ENCODE measurements at regions not wholly inside any gene's neighbourhood (a gene's known extent, or its start where the extent isn't known, plus 50 kb on each side); places are given as distances from the start of the nearest gene placed in this dataset.
"Not testable (repeated sequence)": the region's sequence is repeated elsewhere in the genome, so short reads cannot be mapped to it uniquely, and the experiment has no call there.

- DNase-seq (ENCODE audit: unreplicated experiment): no peak
- intact Hi-C loops (cut with micrococcal nuclease): no loop called here
- Mint-ChIP-seq H3K27me3 (ENCODE audit: insufficient read depth, unreplicated experiment) (peaks cover 23% of the 10 kb centered on the region), H3K27ac (ENCODE audit: low read depth, unreplicated experiment) (no peak overlapping the region), H3K4me1 (ENCODE audit: insufficient read depth, unreplicated experiment) (no peaks in the 10 kb centered on the region), H3K4me3 (ENCODE audit: unreplicated experiment) (no peak overlapping the region), H3K9me3 (ENCODE audit: unreplicated experiment) (no peaks in the 10 kb centered on the region), H3K36me3 (ENCODE audit: insufficient read depth, unreplicated experiment) (no peaks in the 10 kb centered on the region)
- CTCF ChIA-PET: no interaction called here
- POLR2A ChIA-PET: no interaction called here
- no peak for TF ChIP-seq CTCF (IDR thresholded peaks at IDR 0.05; ENCODE audit: unreplicated experiment)
- no TSS peak for BruUV-seq (replicated peaks)
Observed at GRCh38 chrX:92283308-92283707, 504.1 kb downstream of the PCDH11X start.

GRCh38 chrX:92298067-92298466 is 518.9 kb downstream of the PCDH11X start:
- H3K4me3 Mint-ChIP-seq (ENCODE audit: unreplicated experiment); intact Hi-C loops (cut with micrococcal nuclease); POLR2A ChIA-PET; H3K36me3 Mint-ChIP-seq (ENCODE audit: insufficient read depth, unreplicated experiment); H3K27me3 Mint-ChIP-seq (ENCODE audit: insufficient read depth, unreplicated experiment); CTCF ChIA-PET; H3K4me1 Mint-ChIP-seq (ENCODE audit: insufficient read depth, unreplicated experiment); H3K27ac Mint-ChIP-seq (ENCODE audit: low read depth, unreplicated experiment); H3K9me3 Mint-ChIP-seq (ENCODE audit: unreplicated experiment); BruUV-seq (replicated peaks): not testable (repeated sequence)
- peak; percentile 21 for DNase-seq (ENCODE audit: unreplicated experiment)

- intact Hi-C loops (cut with micrococcal nuclease); H3K4me1 Mint-ChIP-seq (ENCODE audit: insufficient read depth, unreplicated experiment); H3K27ac Mint-ChIP-seq (ENCODE audit: low read depth, unreplicated experiment); BruUV-seq (replicated peaks); H3K4me3 Mint-ChIP-seq (ENCODE audit: unreplicated experiment); CTCF ChIA-PET; H3K27me3 Mint-ChIP-seq (ENCODE audit: insufficient read depth, unreplicated experiment); H3K9me3 Mint-ChIP-seq (ENCODE audit: unreplicated experiment); POLR2A ChIA-PET; H3K36me3 Mint-ChIP-seq (ENCODE audit: insufficient read depth, unreplicated experiment): not testable (repeated sequence)
- peak; percentile 20 for DNase-seq (ENCODE audit: unreplicated experiment)
Observed at GRCh38 chrX:92333194-92333593, 554.0 kb downstream of the PCDH11X start.

GRCh38 chrX:92351065-92351464 is 571.9 kb downstream of the PCDH11X start:
- H3K4me3 Mint-ChIP-seq (ENCODE audit: unreplicated experiment); intact Hi-C loops (cut with micrococcal nuclease); BruUV-seq (replicated peaks); DNase-seq (ENCODE audit: unreplicated experiment); CTCF ChIA-PET; H3K4me1 Mint-ChIP-seq (ENCODE audit: insufficient read depth, unreplicated experiment); H3K9me3 Mint-ChIP-seq (ENCODE audit: unreplicated experiment); POLR2A ChIA-PET; H3K36me3 Mint-ChIP-seq (ENCODE audit: insufficient read depth, unreplicated experiment); H3K27ac Mint-ChIP-seq (ENCODE audit: low read depth, unreplicated experiment): not testable (repeated sequence)
- H3K27me3 Mint-ChIP-seq (ENCODE audit: insufficient read depth, unreplicated experiment): peaks cover 10% of the 10 kb centered on the region

- intact Hi-C loops (cut with micrococcal nuclease): no loop called here
Observed at GRCh38 chrX:92351511-92351910, 572.3 kb downstream of the PCDH11X start.

More at GRCh38 chrX:92351511-92351910, 572.3 kb downstream of the PCDH11X start:
- H3K4me1 Mint-ChIP-seq (ENCODE audit: insufficient read depth, unreplicated experiment): no peaks in the 10 kb centered on the region
- H3K27ac Mint-ChIP-seq (ENCODE audit: low read depth, unreplicated experiment): no peak overlapping the region
- H3K9me3 Mint-ChIP-seq (ENCODE audit: unreplicated experiment): no peaks in the 10 kb centered on the region
- BruUV-seq (replicated peaks): no TSS peak
- no peaks in the 10 kb centered on the region for H3K36me3 Mint-ChIP-seq (ENCODE audit: insufficient read depth, unreplicated experiment)
- H3K4me3 Mint-ChIP-seq (ENCODE audit: unreplicated experiment): no peak overlapping the region
- peaks cover 10% of the 10 kb centered on the region for H3K27me3 Mint-ChIP-seq (ENCODE audit: insufficient read depth, unreplicated experiment)
- TF ChIP-seq CTCF (IDR thresholded peaks at IDR 0.05; ENCODE audit: unreplicated experiment): no peak
- peak; percentile 14 for DNase-seq (ENCODE audit: unreplicated experiment)
- ChIA-PET CTCF (interaction anchor here (0.6 kb wide), 1 partner anchor 1938 kb away, joined by 3 read pairs; no protein-coding TSS in a partner anchor), POLR2A (no interaction called here)

All from MCF 10A (cell line).